Glutamatergic neuron (in vitro differentiated cells): ENCODE measurements at regions not wholly inside any gene's neighbourhood (a gene's known extent, or its start where the extent isn't known, plus 50 kb on each side); places are given as distances from the start of the nearest gene placed in this dataset.

Experiments used
- DNase-seq: peaks from one replicate; pipeline ENCODE4 v3.0.0; 2022
- H3K27ac Mint-ChIP-seq: one replicate; pipeline ENCODE4 v1.8.0; 2020; ENCODE audit warnings: mild to moderate bottlenecking, mixed read lengths, inconsistent platforms; ENCODE audit not compliant: unreplicated experiment
- H3K27me3 Mint-ChIP-seq: one replicate; pipeline ENCODE4 v1.8.0; 2020; ENCODE audit warnings: mild to moderate bottlenecking, moderate library complexity, mixed read lengths, inconsistent platforms; ENCODE audit not compliant: unreplicated experiment
- H3K36me3 Mint-ChIP-seq: one replicate; pipeline ENCODE4 v1.8.0; 2020; ENCODE audit warnings: mild to moderate bottlenecking, mixed read lengths, inconsistent platforms; ENCODE audit not compliant: unreplicated experiment
- H3K4me1 Mint-ChIP-seq: one replicate; pipeline ENCODE4 v1.8.0; 2020; ENCODE audit warnings: mild to moderate bottlenecking, low read depth, mixed read lengths, inconsistent platforms; ENCODE audit not compliant: unreplicated experiment
- H3K4me3 Mint-ChIP-seq: one replicate; pipeline ENCODE4 v1.8.0; 2020; ENCODE audit warnings: mild to moderate bottlenecking, mixed read lengths, inconsistent platforms; ENCODE audit not compliant: unreplicated experiment
- H3K9me3 Mint-ChIP-seq: one replicate; pipeline ENCODE4 v1.8.0; 2020; ENCODE audit warnings: mild to moderate bottlenecking, moderate library complexity, mixed read lengths, inconsistent platforms; ENCODE audit not compliant: unreplicated experiment
- CTCF ChIP-seq: fragments of 200-600 bp; sonication (generic); IDR thresholded peaks from one replicate; pipeline ENCODE4 v1.5.0; 2021; ENCODE audit not compliant: partially characterized antibody, unreplicated experiment

GRCh38 chr9:88722753-88723152 is 187.8 kb downstream of the NXNL2 start:
- DNase-seq: no peak
- no peaks in the 10 kb centered on the region for H3K9me3 Mint-ChIP-seq
- H3K4me3 Mint-ChIP-seq: no peak overlapping the region
- no peak overlapping the region for H3K27ac Mint-ChIP-seq
- H3K27me3 Mint-ChIP-seq: peaks cover 2% of the 10 kb centered on the region
- no peaks in the 10 kb centered on the region for H3K4me1 Mint-ChIP-seq
- TF ChIP-seq CTCF: no peak
- peaks cover 1% of the 10 kb centered on the region for H3K36me3 Mint-ChIP-seq

GRCh38 chr9:88723751-88724150 is 188.8 kb downstream of the NXNL2 start:
- no peaks in the 10 kb centered on the region for H3K9me3 Mint-ChIP-seq
- H3K4me1 Mint-ChIP-seq: no peaks in the 10 kb centered on the region
- TF ChIP-seq CTCF: no peak
- H3K27ac Mint-ChIP-seq: no peak overlapping the region
- DNase-seq: no peak
- H3K4me3 Mint-ChIP-seq: no peak overlapping the region
- peaks cover 2% of the 10 kb centered on the region for H3K27me3 Mint-ChIP-seq
- H3K36me3 Mint-ChIP-seq: peaks cover 4% of the 10 kb centered on the region

GRCh38 chr9:88724331-88724730 is 189.4 kb downstream of the NXNL2 start:
- no peak for TF ChIP-seq CTCF
- Mint-ChIP-seq H3K4me3 (no peak overlapping the region), H3K9me3 (no peaks in the 10 kb centered on the region), H3K36me3 (peaks cover 7% of the 10 kb centered on the region), H3K4me1 (no peaks in the 10 kb centered on the region), H3K27me3 (peaks cover 2% of the 10 kb centered on the region), H3K27ac (no peak overlapping the region)
- no peak for DNase-seq

DNA sequence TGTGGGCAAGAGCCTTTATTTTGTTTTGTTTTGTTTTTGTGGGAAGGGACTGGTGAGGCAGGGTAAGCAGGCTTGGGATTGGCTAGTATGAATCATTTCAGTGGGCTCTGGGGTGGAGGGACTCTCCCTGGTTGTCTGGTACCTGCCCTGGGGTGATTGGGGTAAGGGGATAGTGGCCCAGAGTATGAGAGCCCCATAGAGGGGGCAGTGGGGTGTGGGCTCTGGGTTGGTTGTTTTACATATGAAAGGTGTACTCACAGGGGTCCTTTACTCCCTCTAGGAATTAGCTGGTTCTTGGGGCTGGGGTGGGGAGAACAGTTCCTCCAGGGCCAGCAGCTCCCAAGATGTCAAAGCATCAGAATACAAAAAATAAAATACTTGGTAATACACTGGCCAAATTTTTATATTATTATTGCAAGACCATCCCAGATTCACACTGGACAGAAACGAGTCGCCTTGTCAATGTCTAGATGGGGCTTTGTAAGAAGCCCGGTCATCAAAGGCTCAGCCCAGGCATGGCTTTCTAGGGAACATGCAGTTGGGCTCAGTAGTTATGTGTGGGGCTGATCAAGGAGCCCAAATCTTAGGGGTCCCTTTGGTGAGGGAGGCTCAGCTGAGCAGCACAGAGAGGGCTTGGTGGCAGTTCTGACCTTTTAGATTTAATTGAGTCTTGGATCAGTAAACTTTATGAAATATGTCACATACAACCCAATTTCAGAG is 190.5 kb downstream of the NXNL2 start:
- Mint-ChIP-seq H3K27ac (no peak overlapping the region), H3K36me3 (peaks cover 8% of the 10 kb centered on the region), H3K4me1 (no peaks in the 10 kb centered on the region), H3K4me3 (no peak overlapping the region), H3K9me3 (no peaks in the 10 kb centered on the region), H3K27me3 (peaks cover 2% of the 10 kb centered on the region)
- DNase-seq: no peak
- TF ChIP-seq CTCF: no peak

GRCh38 chr9:88726803-88727202 is 191.8 kb downstream of the NXNL2 start:
- no peak for DNase-seq
- Mint-ChIP-seq H3K9me3 (peaks cover 2% of the 10 kb centered on the region), H3K36me3 (peaks cover 8% of the 10 kb centered on the region), H3K4me3 (no peak overlapping the region), H3K27ac (no peak overlapping the region), H3K27me3 (peaks cover 2% of the 10 kb centered on the region), H3K4me1 (no peaks in the 10 kb centered on the region)
- TF ChIP-seq CTCF: no peak
